ENCODE measurements at regions not wholly inside any gene's neighbourhood (a gene's known extent, or its start where the extent isn't known, plus 50 kb on each side); places are given as distances from the start of the nearest gene placed in this dataset.

DNA sequence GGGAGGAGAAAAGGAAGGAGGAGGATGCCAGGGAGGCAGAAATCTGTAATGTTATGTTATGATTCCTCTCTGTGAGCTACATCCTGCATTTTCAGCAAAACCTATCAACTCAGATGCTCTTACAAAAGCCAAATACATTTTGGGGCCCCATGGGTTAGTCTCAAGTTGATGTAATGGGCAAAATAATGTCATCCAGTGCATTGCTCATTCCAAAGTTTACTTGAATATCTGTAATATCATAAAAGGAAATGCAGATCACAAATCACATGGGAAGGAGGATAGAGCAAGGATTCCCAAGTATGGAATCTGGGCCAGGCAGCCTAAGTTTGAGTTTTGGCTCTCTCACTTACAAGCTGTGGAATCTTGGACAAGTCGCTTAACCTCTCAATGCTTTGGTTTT is 74.9 kb upstream of the SOD3 start:
- no peak for DNase-seq

DNA sequence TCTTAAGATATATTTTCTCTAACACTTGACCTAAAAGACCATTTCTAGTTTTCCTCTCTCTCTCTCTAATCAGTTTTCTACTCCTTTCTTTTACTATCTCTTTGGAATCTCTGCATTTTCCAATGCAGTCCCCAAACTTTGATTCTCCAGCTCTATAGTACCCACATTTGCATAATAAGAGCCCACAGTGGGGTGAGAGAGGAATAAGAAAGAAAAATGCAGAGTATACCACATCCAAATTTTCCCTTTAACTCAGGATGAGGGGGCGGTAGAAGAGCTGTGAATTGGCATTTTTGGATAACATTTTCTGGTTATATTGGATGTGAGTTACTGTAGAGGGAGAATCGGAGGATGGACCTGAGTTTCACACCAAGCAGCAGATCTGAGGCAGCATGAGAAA is 74.4 kb upstream of the SOD3 start:
- DNase-seq = no peak

DNA sequence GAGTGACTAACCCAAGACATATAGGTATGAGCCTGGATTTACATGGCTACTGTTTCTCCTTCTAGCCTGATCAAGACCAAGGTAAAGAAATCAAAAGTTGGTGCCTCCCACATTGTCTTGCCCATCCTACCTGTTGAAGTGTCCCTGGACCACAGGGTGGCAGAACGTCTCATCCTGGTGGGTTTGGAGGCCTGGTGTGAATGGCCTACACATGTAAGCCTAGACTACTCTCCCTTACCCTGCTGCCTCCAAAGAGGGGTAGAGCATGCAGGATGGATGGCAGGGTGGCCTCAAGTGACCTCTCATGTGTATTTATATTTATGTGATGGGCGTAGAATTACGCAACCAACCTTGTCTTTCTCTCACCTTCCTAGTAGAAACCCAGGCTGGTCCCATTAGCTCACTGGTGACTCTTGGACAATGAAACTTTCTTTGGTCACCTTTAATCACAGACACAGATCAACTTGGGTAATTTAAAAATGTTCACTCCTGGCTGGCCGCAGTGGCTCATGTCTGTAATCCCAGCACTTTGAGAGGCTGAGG is 73.3 kb upstream of the SOD3 start:
- DNase-seq = no peak

- DNase-seq = no peak
Observed at GRCh38 chr4:24727390-24728224, 67.8 kb upstream of the SOD3 start.

DNA sequence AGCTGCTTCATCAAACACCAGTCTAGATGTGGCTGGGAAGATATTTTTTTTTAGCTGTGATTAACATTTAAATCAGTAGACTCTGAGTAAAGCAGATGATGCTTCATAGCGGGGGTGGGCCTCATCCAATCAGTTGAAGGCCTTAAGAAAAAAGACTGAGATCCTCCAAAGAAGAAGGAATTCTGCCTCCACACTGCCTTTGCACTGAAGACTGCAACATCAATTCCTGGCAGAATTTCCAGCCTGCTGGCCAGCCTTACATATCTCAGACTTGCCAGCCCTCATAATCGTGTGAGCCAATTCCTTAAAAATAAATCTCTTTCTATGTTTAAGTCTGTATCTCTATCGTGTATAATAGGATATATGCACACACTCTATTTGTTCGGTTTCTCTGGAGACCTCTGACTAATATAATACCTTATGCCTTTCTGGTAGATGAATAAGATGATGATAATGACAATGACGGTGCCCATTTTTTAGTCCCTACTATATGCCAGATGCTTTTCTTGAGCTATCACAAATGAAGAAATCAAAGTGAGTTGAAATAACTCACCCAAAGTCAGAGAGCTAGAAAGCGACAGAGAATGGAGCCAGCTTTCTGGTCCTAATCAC is 66.1 kb upstream of the SOD3 start:
- no peak for DNase-seq

GRCh38 chr4:24730256-24731001 is 64.9 kb upstream of the SOD3 start:
- DNase-seq = no peak

DNA sequence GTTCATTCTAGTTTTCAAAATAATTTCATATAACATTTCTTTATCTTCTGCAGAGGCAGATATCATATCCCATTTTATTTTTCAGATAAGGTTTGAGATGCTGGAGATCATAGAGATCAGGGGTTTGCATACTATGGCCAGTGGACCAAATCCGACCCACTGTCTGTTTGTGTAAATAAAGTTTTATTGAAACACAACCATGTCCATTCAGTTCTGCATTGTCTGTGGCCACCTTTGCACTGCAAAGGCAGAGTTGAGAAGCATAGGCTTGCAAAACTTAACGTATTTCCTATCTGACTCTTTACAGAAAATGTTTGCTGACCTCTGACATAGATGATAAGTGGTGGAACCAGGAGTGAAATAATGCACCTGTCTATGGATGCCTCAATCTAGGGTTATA is 63.9 kb upstream of the SOD3 start:
- DNase-seq = no peak

DNA sequence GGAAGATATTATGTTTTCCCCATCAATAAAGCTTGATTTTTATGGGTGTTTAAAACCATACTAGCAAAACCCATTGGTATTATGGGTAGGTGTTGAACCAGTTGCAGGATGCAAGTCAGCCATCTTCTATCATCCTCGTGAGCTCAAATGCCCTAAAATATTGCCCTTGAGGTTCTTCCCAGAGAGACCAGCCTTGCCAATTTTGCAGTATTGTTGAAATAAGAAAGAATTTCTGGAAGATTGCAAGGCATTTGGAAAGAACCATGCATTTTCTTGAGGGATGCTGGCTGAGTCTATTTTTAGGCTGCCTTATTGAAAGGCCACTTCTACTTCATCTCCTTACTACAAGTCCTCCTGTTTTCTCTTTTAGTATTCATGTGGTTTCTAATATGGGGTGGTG is 60.9 kb upstream of the SOD3 start:
- DNase-seq = no peak

DNA sequence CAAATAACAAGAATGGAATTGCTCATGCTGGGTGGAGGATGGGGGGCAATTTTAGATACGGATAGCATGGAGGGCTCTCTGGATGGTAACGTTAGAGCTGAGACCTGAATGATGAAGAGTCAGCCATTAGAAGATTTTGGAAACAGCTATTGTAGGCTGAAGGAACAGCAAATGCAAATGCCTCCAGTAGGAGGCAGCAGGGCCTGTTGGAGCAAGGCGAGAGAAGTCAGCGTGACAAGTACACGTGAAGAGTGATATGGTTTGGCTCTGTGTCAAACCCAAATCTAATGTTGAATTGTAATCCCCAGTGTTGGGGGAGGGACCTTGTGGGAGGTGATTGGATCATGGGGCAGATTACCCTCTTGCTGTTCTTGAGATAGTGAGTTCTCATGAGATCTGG is 59.3 kb upstream of the SOD3 start:
- peak; percentile 63 for DNase-seq

DNA sequence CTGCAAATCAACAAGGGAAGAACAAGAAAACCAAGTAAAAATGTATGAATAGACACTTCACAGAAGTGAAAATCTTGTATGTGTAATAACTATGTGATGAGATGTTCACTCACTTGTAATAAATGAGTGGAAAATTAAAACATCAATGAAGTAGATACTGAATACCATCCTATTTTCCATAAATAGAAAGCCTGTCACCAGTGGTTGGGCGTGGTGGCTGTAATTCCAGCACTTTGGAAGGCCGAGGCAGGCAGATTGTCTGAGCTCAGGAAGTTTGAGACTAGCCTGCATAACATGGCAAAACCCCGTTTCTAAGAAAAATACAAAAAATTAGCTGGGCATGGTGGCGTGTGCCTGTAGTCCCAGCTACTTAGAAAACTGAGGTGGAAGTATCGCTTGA is 53.5 kb upstream of the SOD3 start:
- no peak for DNase-seq

- DNase-seq = no peak
Observed at GRCh38 chr4:24742335-24742734, 53.0 kb upstream of the SOD3 start.

GRCh38 chr4:24742773-24743172 is 52.6 kb upstream of the SOD3 start:
- DNase-seq = no peak

DNA sequence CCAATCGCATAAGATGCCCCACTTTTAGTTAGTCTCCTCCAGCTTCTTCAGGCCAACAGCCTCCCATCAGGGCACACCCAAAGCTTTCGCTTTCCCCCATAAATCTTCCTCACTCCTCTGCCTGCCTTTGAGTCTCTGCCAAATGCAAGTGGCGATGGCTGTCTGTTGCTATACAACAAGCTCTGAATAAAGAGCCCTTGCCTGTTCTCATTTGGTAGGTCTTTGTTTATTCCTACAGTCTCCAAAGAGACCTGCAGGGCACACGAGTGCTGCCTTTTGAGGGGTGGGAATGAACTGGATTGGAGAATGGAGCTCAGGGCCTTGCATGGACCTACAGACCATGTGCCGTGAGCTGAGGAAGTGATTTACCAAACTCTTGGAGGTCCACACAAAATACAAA is 52.2 kb upstream of the SOD3 start:
- no peak for DNase-seq

DNA sequence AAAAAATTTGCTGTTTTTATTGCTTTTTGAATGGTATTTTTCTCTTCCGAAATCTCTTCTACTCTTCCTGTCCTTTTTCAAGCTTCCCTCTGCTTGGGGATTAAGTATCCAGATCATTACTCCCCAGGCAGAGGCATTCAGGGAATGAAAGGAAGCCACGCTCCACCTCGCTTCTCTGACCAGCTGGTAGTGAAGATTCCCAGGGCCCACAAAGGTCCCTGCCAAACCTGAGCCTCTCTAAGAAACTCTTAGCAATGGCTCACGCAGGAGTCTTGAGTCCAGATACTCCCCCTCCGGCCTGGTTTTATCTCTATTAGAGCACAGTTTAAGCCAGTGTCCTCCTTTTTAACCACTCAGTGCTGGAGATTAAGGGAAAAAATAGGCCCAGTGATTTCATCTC is 51.4 kb upstream of the SOD3 start:
- DNase-seq = no peak

DNA sequence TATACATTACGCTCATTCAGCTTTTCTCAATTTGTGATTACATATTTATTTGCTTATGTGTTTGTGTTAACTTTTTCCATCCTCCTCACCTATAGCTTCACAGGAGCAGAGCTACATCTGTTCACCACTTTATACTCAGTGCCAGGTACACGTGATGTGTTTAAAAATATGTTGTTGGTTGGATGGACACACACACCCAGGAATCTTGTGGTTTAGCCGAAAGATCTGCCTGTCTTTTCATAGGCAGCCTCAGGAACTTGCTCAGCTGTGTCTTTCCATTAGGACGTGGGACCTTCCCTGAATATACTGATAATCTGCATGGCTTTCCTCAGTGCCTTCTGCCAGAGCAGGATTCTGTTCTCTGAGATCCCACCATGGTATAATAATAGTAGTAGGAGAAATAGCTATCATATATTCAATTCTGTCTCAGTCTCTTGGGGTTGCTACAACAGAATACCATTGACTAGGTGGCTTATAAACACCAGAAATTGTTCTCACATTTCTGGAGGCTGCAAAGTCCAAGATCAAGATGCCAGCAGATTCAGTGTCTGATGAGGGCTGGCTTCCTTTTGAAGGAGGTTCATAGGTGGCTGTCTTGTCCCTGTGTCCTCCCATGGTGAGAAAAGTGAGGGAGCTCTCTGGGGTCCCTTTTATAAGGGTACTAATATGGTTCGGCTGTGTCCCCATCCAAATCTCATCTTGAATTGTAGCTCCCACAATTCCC is 50.0 kb upstream of the SOD3 start:
- DNase-seq = no peak
